ENCODE measurements at regions not wholly inside any gene's neighbourhood (a gene's known extent, or its start where the extent isn't known, plus 50 kb on each side); places are given as distances from the start of the nearest gene placed in this dataset.

GRCh38 chr6:76451926-76452709, 379.7 kb upstream of the IMPG1 start:
- TF ChIP-seq, protein P1, sequence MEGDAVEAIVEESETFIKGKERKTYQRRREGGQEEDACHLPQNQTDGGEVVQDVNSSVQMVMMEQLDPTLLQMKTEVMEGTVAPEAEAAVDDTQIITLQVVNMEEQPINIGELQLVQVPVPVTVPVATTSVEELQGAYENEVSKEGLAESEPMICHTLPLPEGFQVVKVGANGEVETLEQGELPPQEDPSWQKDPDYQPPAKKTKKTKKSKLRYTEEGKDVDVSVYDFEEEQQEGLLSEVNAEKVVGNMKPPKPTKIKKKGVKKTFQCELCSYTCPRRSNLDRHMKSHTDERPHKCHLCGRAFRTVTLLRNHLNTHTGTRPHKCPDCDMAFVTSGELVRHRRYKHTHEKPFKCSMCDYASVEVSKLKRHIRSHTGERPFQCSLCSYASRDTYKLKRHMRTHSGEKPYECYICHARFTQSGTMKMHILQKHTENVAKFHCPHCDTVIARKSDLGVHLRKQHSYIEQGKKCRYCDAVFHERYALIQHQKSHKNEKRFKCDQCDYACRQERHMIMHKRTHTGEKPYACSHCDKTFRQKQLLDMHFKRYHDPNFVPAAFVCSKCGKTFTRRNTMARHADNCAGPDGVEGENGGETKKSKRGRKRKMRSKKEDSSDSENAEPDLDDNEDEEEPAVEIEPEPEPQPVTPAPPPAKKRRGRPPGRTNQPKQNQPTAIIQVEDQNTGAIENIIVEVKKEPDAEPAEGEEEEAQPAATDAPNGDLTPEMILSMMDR (conservative IDR thresholded peaks at IDR 0.05; ENCODE audit: low read depth, low read length) = no peak
- no peak for DNase-seq (ENCODE audit: low read depth)
- no peak overlapping the region for H3K4me3 ChIP-seq (ENCODE audit: low read depth, low read length)

DNA sequence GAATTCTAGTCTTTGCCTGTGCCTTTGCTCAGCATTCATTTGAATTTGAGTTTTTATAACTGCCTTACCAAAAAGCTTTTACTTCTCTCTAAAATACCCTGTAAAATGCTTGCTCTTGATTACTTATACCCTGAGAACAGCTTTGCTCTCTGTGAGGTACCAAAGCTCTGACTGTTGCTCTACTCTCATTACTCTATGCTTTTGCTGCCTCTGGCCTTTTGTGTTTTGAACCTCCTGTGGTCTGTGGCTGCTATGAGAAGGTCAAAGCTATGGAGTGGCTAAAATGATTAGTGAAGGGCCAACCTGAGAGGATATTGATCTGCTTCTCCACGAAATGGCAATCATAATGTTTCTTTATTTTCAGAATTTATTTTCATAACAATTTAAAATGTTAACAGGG, 375.6 kb upstream of the IMPG1 start:
- TF ChIP-seq, protein P1 (conservative IDR thresholded peaks at IDR 0.05; ENCODE audit: low read depth, low read length) = no peak
- no peak for DNase-seq (ENCODE audit: low read depth)
- no peak overlapping the region for H3K4me3 ChIP-seq (ENCODE audit: low read depth, low read length)

DNA sequence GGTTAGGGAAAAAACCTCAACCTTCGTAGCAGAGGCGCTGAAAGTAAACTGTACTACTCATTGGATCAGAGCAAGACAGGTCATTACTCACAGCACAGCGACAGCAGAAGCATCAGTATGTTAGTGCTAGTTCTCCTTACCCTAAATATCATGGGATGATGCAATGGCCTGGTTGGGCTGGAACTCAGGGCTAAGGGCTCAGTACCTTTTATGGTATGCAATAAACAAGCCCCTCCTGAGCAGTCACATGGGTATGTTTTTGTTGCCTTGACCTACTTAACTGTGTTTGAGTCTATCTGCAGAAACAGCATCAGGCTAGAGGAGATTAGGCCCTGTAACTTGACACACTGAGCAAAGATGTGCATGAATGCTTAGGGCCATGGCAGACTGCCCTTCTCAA, 369.4 kb upstream of the IMPG1 start:
- TF ChIP-seq, protein P1 (conservative IDR thresholded peaks at IDR 0.05; ENCODE audit: low read depth, low read length) = no peak
- no peak overlapping the region for H3K4me3 ChIP-seq (ENCODE audit: low read depth, low read length)
- DNase-seq (ENCODE audit: low read depth) = no peak

GRCh38 chr6:76439811-76440210, 367.3 kb upstream of the IMPG1 start:
- DNase-seq (ENCODE audit: low read depth) = no peak

GRCh38 chr6:76438768-76439167, 366.3 kb upstream of the IMPG1 start:
- TF ChIP-seq, protein P1 (conservative IDR thresholded peaks at IDR 0.05; ENCODE audit: low read depth, low read length) = no peak
- no peak for DNase-seq (ENCODE audit: low read depth)
- no peak overlapping the region for H3K4me3 ChIP-seq (ENCODE audit: low read depth, low read length)

More at GRCh38 chr6:76439811-76440210, 367.3 kb upstream of the IMPG1 start:
- no peak overlapping the region for H3K4me3 ChIP-seq (ENCODE audit: low read depth, low read length)
- TF ChIP-seq, protein P1 (conservative IDR thresholded peaks at IDR 0.05; ENCODE audit: low read depth, low read length) = no peak

GRCh38 chr6:76435174-76435573, 362.7 kb upstream of the IMPG1 start:
- TF ChIP-seq, protein P1 (conservative IDR thresholded peaks at IDR 0.05; ENCODE audit: low read depth, low read length) = no peak
- peak; percentile 6 for DNase-seq (ENCODE audit: low read depth)
- no peak overlapping the region for H3K4me3 ChIP-seq (ENCODE audit: low read depth, low read length)
